Astrocyte (in vitro differentiated cells and primary cell): ENCODE measurements at regions not wholly inside any gene's neighbourhood (a gene's known extent, or its start where the extent isn't known, plus 50 kb on each side); places are given as distances from the start of the nearest gene placed in this dataset.
"Not testable (repeated sequence)": the region's sequence is repeated elsewhere in the genome, so short reads cannot be mapped to it uniquely, and the experiment has no call there.

Experiments
- DNase-seq: peaks from one replicate; pipeline ENCODE4 v3.0.0-alpha.2; 2010; ENCODE audit warnings: low read depth
- FAIRE-seq: peaks from 2 replicates; lab custom pipeline; 2011; peaks lifted over from hg19 to GRCh38; lab: Jason Lieb, UNC
- H2AFZ ChIP-seq: 2 replicates; pipeline ENCODE4 v1.6.0; 2012; ENCODE audit warnings: low read depth, low read length, inconsistent platforms
- H3K27ac ChIP-seq: 2 replicates; pipeline ENCODE4 v1.5.1; 2011; ENCODE audit warnings: low read depth, low read length, inconsistent platforms
- H3K27me3 ChIP-seq: 2 replicates; pipeline ENCODE4 v1.6.0; 2011; ENCODE audit warnings: low read length, inconsistent platforms; ENCODE audit not compliant: insufficient read depth
- H3K36me3 ChIP-seq: 2 replicates; pipeline ENCODE4 v1.5.1; 2011; ENCODE audit warnings: low read length, inconsistent platforms; ENCODE audit not compliant: insufficient read depth
- H3K4me1 ChIP-seq: 2 replicates; pipeline ENCODE4 v1.5.1; 2011; ENCODE audit warnings: low read length, inconsistent platforms; ENCODE audit not compliant: insufficient read depth
- H3K4me2 ChIP-seq: 2 replicates; pipeline ENCODE4 v1.6.0; 2012; ENCODE audit warnings: low read length, inconsistent platforms
- H3K4me3 ChIP-seq: 2 replicates; pipeline ENCODE4 v1.5.1; 2011; ENCODE audit warnings: low read depth, mild to moderate bottlenecking, low read length, inconsistent platforms; ENCODE audit not compliant: insufficient read depth
- H3K79me2 ChIP-seq: 2 replicates; pipeline ENCODE4 v1.6.0; 2012; ENCODE audit warnings: mild to moderate bottlenecking, low read length, inconsistent platforms; ENCODE audit not compliant: insufficient read depth
- H3K9ac ChIP-seq: 2 replicates; pipeline ENCODE4 v1.6.0; 2012; ENCODE audit warnings: mild to moderate bottlenecking, low read length, inconsistent platforms
- H3K9me3 ChIP-seq: 2 replicates; pipeline ENCODE4 v1.5.1; 2012; ENCODE audit warnings: low read depth, mild to moderate bottlenecking, low read length, inconsistent platforms; ENCODE audit not compliant: insufficient read depth
- H4K20me1 ChIP-seq: 2 replicates; pipeline ENCODE4 v1.6.0; 2012; ENCODE audit warnings: low read length, inconsistent platforms; ENCODE audit not compliant: insufficient read depth
- H3K27ac Mint-ChIP-seq: one replicate; pipeline ENCODE4 v1.8.0; 2021; ENCODE audit warnings: mild to moderate bottlenecking, mixed read lengths; ENCODE audit not compliant: unreplicated experiment
- H3K27me3 Mint-ChIP-seq: one replicate; pipeline ENCODE4 v1.8.0; 2021; ENCODE audit warnings: low read depth, mixed read lengths; ENCODE audit not compliant: unreplicated experiment
- H3K36me3 Mint-ChIP-seq: one replicate; pipeline ENCODE4 v1.8.0; 2021; ENCODE audit warnings: low read depth, mixed read lengths; ENCODE audit not compliant: unreplicated experiment
- H3K4me1 Mint-ChIP-seq: one replicate; pipeline ENCODE4 v1.8.0; 2021; ENCODE audit warnings: low read depth, mixed read lengths; ENCODE audit not compliant: unreplicated experiment
- H3K4me3 Mint-ChIP-seq: one replicate; pipeline ENCODE4 v1.8.0; 2021; ENCODE audit warnings: mild to moderate bottlenecking, moderate library complexity, mixed read lengths; ENCODE audit not compliant: unreplicated experiment
- H3K9me3 Mint-ChIP-seq: one replicate; pipeline ENCODE4 v1.8.0; 2021; ENCODE audit warnings: mild to moderate bottlenecking, mixed read lengths; ENCODE audit not compliant: unreplicated experiment
- EZH2 ChIP-seq: IDR thresholded peaks from 2 replicates; pipeline ENCODE4 v1.6.1; 2012; ENCODE audit warnings: mild to moderate bottlenecking, low read length, inconsistent platforms; ENCODE audit not compliant: insufficient read depth
- TF ChIP-seq, protein P1 (sequence below): IDR thresholded peaks from 2 replicates; pipeline ENCODE4 v1.5.1; 2011; ENCODE audit warnings: low read depth, mild to moderate bottlenecking, inconsistent platforms, low read length, moderate library complexity; ENCODE audit not compliant: insufficient read depth

DNA sequence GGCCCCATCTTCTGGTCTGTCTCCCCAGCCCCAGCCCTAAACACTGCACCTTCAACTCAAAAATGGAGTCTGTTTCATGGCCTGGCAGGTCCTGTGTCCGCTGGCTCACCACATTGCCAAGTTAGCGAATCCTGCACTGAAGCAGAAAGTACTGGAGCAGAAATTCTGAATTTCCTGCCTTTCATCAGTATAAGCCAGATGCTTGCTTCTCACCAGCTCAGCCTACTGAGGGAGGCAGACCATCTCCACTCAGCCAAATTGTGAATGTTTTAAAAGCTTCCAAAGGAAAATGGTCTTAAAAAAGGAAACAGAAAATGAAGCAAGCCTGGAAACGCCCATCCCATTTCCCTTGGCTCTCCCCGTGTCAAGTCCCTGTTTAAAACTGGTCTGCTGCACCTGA lies 157.8 kb downstream of the C1D start:
- no peak for TF ChIP-seq EZH2
- no peak for FAIRE-seq

DNA sequence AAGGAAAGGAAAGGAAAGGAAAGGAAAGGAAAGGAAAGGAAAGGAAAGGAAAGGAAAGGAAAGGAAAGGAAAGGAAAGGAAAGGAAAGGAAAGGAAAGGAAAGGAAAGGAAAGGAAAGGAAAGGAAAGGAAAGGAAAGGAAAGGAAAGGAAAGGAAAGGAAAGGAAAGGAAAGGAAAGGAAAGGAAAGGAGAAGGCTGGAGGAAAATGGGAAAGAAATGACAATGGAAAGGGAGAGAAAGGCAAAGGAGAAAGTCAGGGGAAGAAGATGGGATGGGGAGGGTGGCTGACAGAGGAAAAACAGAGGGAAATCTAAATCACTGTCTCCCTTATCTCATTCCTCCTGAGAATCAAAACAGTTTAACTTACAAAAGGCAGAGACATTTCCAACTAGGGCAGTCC lies 156.3 kb downstream of the C1D start:
- not testable (repeated sequence) for H3K9me3 Mint-ChIP-seq, H4K20me1 ChIP-seq, H3K27me3 Mint-ChIP-seq, H3K4me1 Mint-ChIP-seq, H3K79me2 ChIP-seq, H3K27ac ChIP-seq, H3K4me1 ChIP-seq, H3K4me3 Mint-ChIP-seq, H3K27me3 ChIP-seq, H3K4me2 ChIP-seq, H3K9ac ChIP-seq, H3K36me3 Mint-ChIP-seq, DNase-seq, H3K27ac Mint-ChIP-seq, H2AFZ ChIP-seq, H3K9me3 ChIP-seq, H3K4me3 ChIP-seq, FAIRE-seq, H3K36me3 ChIP-seq

More for the DNA sequence above, 157.8 kb downstream of the C1D start:
- DNase-seq, result no peak
- Histone ChIP-seq H3K79me2 (no peaks in the 10 kb centered on the region), H2AFZ (no peak overlapping the region), H3K9me3 (no peaks in the 10 kb centered on the region), H3K9ac (no peak overlapping the region), H3K36me3 (no peaks in the 10 kb centered on the region), H3K4me3 (no peak overlapping the region), H3K4me1 (no peaks in the 10 kb centered on the region), H3K4me2 (no peak overlapping the region), H3K27ac (no peak overlapping the region), H4K20me1 (no peaks in the 10 kb centered on the region), H3K27me3 (no peaks in the 10 kb centered on the region)
- Mint-ChIP-seq H3K27ac (no peak overlapping the region), H3K4me3 (no peak overlapping the region), H3K36me3 (no peaks in the 10 kb centered on the region), H3K4me1 (no peaks in the 10 kb centered on the region), H3K9me3 (peaks cover 4% of the 10 kb centered on the region), H3K27me3 (peaks cover 2% of the 10 kb centered on the region)

DNA sequence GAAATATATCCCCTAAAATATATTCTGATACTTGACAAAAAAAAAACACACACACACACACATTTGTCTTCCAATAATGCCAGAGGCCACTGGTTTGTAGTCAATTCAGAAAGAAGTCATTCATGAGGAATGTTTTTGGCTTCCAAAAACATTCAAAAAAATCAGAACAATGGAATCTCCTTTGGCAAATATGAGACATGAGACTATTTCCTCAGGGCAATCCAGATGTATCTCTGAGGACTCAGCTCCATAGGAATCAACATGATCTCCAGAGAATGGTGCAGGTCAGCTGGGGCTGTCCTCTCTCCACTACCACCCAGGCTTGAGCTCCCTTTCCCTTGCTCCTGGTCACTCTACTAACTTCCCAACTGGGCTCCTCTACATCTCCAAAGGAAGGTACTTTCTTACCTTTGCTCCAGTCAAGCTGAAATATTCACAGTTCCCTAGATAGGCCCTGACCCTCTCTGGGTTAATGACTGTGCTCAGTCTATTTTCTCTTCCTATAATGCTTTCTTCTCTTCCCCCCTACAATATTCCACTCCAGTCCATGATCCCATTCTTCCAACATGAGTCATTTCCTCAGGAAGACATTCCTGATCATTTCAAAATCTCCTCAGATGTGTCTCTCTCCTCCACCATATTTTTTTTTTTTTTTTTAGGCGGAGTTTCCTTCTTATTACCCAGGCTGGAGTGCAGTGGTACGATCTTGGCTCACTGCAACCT lies 145.3 kb downstream of the C1D start:
- Histone ChIP-seq H3K9me3 (no peaks in the 10 kb centered on the region), H3K4me1 (peaks cover 8% of the 10 kb centered on the region), H2AFZ (peak overlapping the region; percentile 74), H3K9ac (peak overlapping the region; percentile 75), H3K4me3 (peak overlapping the region; percentile 37), H4K20me1 (no peaks in the 10 kb centered on the region), H3K4me2 (peak overlapping the region; percentile 82), H3K27ac (peak overlapping the region; percentile 94), H3K36me3 (no peaks in the 10 kb centered on the region), H3K27me3 (no peaks in the 10 kb centered on the region), H3K79me2 (no peaks in the 10 kb centered on the region)
- Mint-ChIP-seq H3K36me3 (no peaks in the 10 kb centered on the region), H3K27me3 (peaks cover 2% of the 10 kb centered on the region), H3K9me3 (no peaks in the 10 kb centered on the region), H3K4me1 (peaks cover 9% of the 10 kb centered on the region), H3K27ac (peak overlapping the region; percentile 90), H3K4me3 (peak overlapping the region; percentile 17)
- TF ChIP-seq EZH2, result no peak
- TF ChIP-seq, protein P1, sequence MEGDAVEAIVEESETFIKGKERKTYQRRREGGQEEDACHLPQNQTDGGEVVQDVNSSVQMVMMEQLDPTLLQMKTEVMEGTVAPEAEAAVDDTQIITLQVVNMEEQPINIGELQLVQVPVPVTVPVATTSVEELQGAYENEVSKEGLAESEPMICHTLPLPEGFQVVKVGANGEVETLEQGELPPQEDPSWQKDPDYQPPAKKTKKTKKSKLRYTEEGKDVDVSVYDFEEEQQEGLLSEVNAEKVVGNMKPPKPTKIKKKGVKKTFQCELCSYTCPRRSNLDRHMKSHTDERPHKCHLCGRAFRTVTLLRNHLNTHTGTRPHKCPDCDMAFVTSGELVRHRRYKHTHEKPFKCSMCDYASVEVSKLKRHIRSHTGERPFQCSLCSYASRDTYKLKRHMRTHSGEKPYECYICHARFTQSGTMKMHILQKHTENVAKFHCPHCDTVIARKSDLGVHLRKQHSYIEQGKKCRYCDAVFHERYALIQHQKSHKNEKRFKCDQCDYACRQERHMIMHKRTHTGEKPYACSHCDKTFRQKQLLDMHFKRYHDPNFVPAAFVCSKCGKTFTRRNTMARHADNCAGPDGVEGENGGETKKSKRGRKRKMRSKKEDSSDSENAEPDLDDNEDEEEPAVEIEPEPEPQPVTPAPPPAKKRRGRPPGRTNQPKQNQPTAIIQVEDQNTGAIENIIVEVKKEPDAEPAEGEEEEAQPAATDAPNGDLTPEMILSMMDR, result no peak
- FAIRE-seq (peak; percentile 88), DNase-seq (peak; percentile 95)
